ENCODE measurements at regions not wholly inside any gene's neighbourhood (a gene's known extent, or its start where the extent isn't known, plus 50 kb on each side); places are given as distances from the start of the nearest gene placed in this dataset.
"Not testable (repeated sequence)": the region's sequence is repeated elsewhere in the genome, so short reads cannot be mapped to it uniquely, and the experiment has no call there.

- DNase-seq (ENCODE audit: low spot score): no peak
- no peaks in the 10 kb centered on the region for H3K36me3 Mint-ChIP-seq (ENCODE audit: low read depth)
These were observed 1447.8 kb upstream of the PRMT6 start for GRCh38 chr1:105608713-105609112.

DNA sequence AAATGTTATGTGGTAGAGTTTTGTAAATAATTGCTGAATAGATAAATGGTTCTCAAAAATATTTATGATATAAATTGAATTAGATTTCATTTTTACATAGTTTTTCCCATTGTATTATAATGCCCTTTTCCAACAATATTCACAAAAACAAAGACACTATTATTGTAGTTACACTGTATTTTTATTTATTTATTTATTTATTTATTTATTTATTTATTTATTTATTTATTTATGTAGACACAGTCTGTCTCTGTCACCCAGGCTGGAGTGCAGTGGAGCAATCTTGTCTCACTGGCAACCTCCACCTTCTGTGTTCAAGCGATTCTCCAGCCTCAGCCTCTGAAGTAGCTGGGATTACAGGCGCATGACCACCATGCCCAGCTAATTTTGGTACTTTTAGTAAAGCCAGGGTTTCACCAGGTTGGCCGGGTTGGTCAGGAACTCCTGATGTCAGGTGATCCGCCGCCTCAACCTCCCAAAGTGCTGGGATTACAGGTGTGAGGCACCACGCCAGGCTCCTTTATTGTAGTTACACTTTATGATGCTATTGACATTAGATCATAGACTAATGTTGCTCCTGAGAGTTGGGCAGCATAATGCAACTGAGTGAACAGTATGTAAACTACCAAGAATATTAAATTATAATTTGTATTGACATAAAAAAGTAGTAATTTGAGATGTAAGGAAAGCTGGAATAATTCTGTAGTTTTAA lies 1430.0 kb upstream of the PRMT6 start:
- peaks cover 23% of the 10 kb centered on the region for H3K9me3 Mint-ChIP-seq
- no peak overlapping the region for H3K4me3 Mint-ChIP-seq
- no peaks in the 10 kb centered on the region for H3K36me3 Mint-ChIP-seq (ENCODE audit: low read depth)

More at GRCh38 chr1:105608713-105609112, 1447.8 kb upstream of the PRMT6 start:
- Mint-ChIP-seq H3K4me1 (ENCODE audit: low read depth) (no peaks in the 10 kb centered on the region), H3K27me3 (ENCODE audit: low read depth) (no peaks in the 10 kb centered on the region), H3K4me3 (no peak overlapping the region), H3K27ac (no peak overlapping the region), H3K9me3 (peaks cover 28% of the 10 kb centered on the region)

DNA sequence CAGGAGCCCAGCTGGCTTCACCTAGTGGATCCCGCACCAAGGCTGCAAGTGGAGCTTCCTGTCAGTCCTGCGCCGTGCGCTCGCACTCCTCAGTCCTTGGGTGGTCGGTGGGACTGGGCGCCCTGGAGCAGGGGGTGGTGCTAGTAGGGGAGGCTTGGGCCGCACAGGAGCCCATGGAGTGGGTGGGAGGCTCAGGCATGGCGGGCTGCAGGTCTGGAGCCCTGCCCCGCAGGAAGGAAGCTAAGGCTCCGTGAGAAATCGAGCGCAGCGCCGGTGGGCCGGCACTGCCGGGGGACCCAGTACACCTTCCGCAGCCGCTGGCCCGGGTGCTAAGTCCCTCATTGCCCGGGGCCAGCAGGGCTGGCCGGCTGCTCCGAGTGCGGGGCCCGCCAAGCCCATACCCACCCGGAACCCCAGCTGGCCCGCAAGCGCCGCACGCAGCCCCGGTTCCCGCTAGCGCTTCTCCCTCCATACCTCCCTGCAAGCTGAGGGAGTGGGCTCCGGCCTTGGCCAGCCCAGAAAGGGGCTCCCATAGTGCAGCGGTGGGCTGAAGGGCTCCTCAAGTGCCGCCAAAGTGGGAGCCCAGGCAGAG lies 1425.2 kb upstream of the PRMT6 start:
- H3K27me3 Mint-ChIP-seq (ENCODE audit: low read depth); H3K4me3 Mint-ChIP-seq; DNase-seq (ENCODE audit: low spot score); H3K4me1 Mint-ChIP-seq (ENCODE audit: low read depth); H3K27ac Mint-ChIP-seq; H3K36me3 Mint-ChIP-seq (ENCODE audit: low read depth): not testable (repeated sequence)
- peaks cover 21% of the 10 kb centered on the region for H3K9me3 Mint-ChIP-seq

More for the DNA sequence above, 1430.0 kb upstream of the PRMT6 start:
- no peak overlapping the region for H3K27ac Mint-ChIP-seq
- H3K4me1 Mint-ChIP-seq (ENCODE audit: low read depth): no peaks in the 10 kb centered on the region
- no peak for DNase-seq (ENCODE audit: low spot score)
- H3K27me3 Mint-ChIP-seq (ENCODE audit: low read depth): no peaks in the 10 kb centered on the region

- no peaks in the 10 kb centered on the region for H3K36me3 Mint-ChIP-seq (ENCODE audit: low read depth)
- no peaks in the 10 kb centered on the region for H3K27me3 Mint-ChIP-seq (ENCODE audit: low read depth)
- H3K27ac Mint-ChIP-seq: no peak overlapping the region
- H3K9me3 Mint-ChIP-seq: peaks cover 18% of the 10 kb centered on the region
- no peak overlapping the region for H3K4me3 Mint-ChIP-seq
- DNase-seq (ENCODE audit: low spot score): no peak
- no peaks in the 10 kb centered on the region for H3K4me1 Mint-ChIP-seq (ENCODE audit: low read depth)
These were observed 1423.9 kb upstream of the PRMT6 start for GRCh38 chr1:105632342-105633196.

DNA sequence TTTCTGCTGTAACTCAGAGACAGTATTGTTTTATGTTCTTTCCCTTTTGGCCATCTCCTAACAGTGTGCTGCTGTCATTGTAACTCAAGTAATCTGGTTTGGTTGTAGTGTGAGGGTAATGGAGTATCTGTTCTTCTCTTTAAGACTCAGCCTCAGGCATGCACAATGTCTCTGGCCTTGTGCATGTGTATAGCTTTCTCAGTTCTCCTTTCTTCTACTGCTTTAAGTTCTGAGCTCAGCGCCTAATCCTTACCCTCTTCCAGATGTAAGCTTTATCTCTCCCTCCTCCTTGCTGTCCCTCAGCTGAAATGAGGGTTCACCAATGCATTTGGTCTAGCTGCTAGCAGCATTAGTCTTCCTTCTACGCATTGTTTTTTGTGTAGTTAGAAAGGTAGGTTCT lies 1420.4 kb upstream of the PRMT6 start:
- Mint-ChIP-seq H3K4me1 (ENCODE audit: low read depth) (no peaks in the 10 kb centered on the region), H3K27me3 (ENCODE audit: low read depth) (no peaks in the 10 kb centered on the region), H3K27ac (no peak overlapping the region), H3K4me3 (no peak overlapping the region), H3K9me3 (peaks cover 29% of the 10 kb centered on the region), H3K36me3 (ENCODE audit: low read depth) (no peaks in the 10 kb centered on the region)
- DNase-seq (ENCODE audit: low spot score): no peak

GRCh38 chr1:105641407-105641806 lies 1415.1 kb upstream of the PRMT6 start:
- H3K4me1 Mint-ChIP-seq (ENCODE audit: low read depth): no peaks in the 10 kb centered on the region
- H3K27me3 Mint-ChIP-seq (ENCODE audit: low read depth): no peaks in the 10 kb centered on the region
- H3K9me3 Mint-ChIP-seq: peaks cover 42% of the 10 kb centered on the region

GRCh38 chr1:105652109-105652508 lies 1404.4 kb upstream of the PRMT6 start:
- Mint-ChIP-seq H3K4me3 (no peak overlapping the region), H3K36me3 (ENCODE audit: low read depth) (no peaks in the 10 kb centered on the region), H3K27me3 (ENCODE audit: low read depth) (no peaks in the 10 kb centered on the region), H3K27ac (no peak overlapping the region), H3K4me1 (ENCODE audit: low read depth) (no peaks in the 10 kb centered on the region), H3K9me3 (peaks cover 36% of the 10 kb centered on the region)
- no peak for DNase-seq (ENCODE audit: low spot score)

More at GRCh38 chr1:105641407-105641806, 1415.1 kb upstream of the PRMT6 start:
- no peak overlapping the region for H3K4me3 Mint-ChIP-seq
- H3K27ac Mint-ChIP-seq: no peak overlapping the region
- no peak for DNase-seq (ENCODE audit: low spot score)
- no peaks in the 10 kb centered on the region for H3K36me3 Mint-ChIP-seq (ENCODE audit: low read depth)

DNA sequence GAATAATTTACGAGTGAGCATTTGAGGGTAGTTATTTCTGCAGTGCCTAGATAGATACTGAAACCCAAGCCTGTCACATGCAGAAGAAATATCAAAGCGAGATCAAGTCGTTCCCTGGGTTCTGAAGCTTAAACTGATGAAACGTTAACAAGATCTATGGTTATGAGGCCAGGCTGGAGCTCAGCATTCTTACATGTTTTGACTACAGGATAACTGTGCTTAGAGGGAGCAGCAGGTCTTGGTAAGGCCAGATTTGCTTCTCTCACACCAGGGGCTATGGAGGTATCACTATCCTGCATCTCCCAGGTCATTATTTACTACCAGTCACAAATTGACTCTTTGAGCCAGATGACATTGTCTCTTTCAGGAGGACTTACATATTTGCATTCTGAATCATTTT lies 1401.4 kb upstream of the PRMT6 start:
- no peak for DNase-seq (ENCODE audit: low spot score)
- H3K4me3 Mint-ChIP-seq: no peak overlapping the region
- no peaks in the 10 kb centered on the region for H3K36me3 Mint-ChIP-seq (ENCODE audit: low read depth)
- peaks cover 45% of the 10 kb centered on the region for H3K9me3 Mint-ChIP-seq
- H3K4me1 Mint-ChIP-seq (ENCODE audit: low read depth): no peaks in the 10 kb centered on the region
- H3K27ac Mint-ChIP-seq: no peak overlapping the region
- no peaks in the 10 kb centered on the region for H3K27me3 Mint-ChIP-seq (ENCODE audit: low read depth)

DNA sequence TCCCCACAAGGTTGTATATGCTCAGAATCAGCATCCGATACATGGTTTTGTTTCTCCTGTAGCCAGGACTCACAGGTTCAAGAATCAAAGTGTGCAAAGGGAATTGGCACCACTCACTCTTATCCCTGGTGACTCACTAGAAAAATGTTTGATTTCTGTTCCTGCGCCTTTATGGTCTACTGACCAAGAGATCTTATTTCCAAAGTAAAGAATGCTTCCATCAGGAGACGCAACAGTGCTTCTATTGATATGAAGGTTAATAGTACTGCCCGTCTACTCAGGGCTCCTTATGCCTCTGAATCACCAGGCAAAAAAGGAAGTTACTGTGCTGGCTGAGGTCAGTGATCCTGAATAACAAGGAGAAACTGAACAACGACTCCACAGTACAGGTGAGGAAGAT lies 1392.0 kb upstream of the PRMT6 start:
- no peak for DNase-seq (ENCODE audit: low spot score)
- peaks cover 27% of the 10 kb centered on the region for H3K9me3 Mint-ChIP-seq
- H3K36me3 Mint-ChIP-seq (ENCODE audit: low read depth): no peaks in the 10 kb centered on the region
- H3K4me1 Mint-ChIP-seq (ENCODE audit: low read depth): no peaks in the 10 kb centered on the region
- H3K27me3 Mint-ChIP-seq (ENCODE audit: low read depth): no peaks in the 10 kb centered on the region
- no peak overlapping the region for H3K4me3 Mint-ChIP-seq
- H3K27ac Mint-ChIP-seq: no peak overlapping the region

DNA sequence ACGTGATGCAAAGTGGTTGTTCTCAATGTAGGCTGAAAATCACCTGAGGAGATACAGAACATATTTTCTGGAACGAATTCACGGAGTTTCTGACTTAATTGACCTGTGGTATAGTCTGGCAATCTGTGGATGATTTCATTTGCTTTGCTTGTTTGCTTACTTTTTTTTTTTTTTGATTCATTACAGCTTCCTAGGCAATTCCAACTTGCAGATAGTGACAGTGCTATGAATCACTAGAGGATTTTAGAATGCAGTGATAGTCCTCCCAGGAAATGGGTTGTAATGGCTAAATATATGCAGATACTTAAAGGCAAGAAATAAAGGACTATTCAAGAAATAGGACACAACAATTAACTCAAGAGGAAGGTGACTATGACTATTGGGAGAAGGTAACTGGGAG lies 1378.1 kb upstream of the PRMT6 start:
- H3K4me3 Mint-ChIP-seq: no peak overlapping the region
- peaks cover 25% of the 10 kb centered on the region for H3K9me3 Mint-ChIP-seq

GRCh38 chr1:105684714-105685113 lies 1371.8 kb upstream of the PRMT6 start:
- Mint-ChIP-seq H3K27me3 (ENCODE audit: low read depth) (no peaks in the 10 kb centered on the region), H3K4me1 (ENCODE audit: low read depth) (no peaks in the 10 kb centered on the region), H3K36me3 (ENCODE audit: low read depth) (no peaks in the 10 kb centered on the region), H3K4me3 (no peak overlapping the region), H3K27ac (no peak overlapping the region), H3K9me3 (peaks cover 21% of the 10 kb centered on the region)
- DNase-seq (ENCODE audit: low spot score): no peak

More for the DNA sequence above, 1378.1 kb upstream of the PRMT6 start:
- Mint-ChIP-seq H3K27ac (no peak overlapping the region), H3K4me1 (ENCODE audit: low read depth) (no peaks in the 10 kb centered on the region), H3K27me3 (ENCODE audit: low read depth) (no peaks in the 10 kb centered on the region), H3K36me3 (ENCODE audit: low read depth) (no peaks in the 10 kb centered on the region)
- DNase-seq (ENCODE audit: low spot score): no peak

DNA sequence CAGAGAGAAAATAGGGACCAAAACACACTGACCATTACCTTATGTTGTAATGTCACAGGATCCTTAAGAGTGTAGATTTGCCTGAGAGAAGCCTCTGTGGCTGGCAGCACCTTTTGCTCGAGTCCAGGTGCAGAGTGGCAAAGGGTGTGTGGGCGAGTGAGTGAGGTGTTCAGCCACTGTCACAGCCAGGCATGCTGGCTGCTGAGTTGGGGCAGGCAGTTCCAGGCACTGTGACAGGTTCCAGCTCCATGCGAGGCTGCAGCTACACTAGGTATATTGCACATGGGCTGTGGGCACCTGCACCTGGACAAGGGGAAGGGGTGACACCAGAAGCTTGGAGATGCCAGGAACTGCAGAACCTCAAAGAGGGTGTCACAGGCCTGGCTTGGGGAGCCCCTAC lies 1370.4 kb upstream of the PRMT6 start:
- no peaks in the 10 kb centered on the region for H3K27me3 Mint-ChIP-seq (ENCODE audit: low read depth)
- H3K4me1 Mint-ChIP-seq (ENCODE audit: low read depth): no peaks in the 10 kb centered on the region
- no peak overlapping the region for H3K27ac Mint-ChIP-seq
- DNase-seq (ENCODE audit: low spot score): no peak
- H3K9me3 Mint-ChIP-seq: peaks cover 16% of the 10 kb centered on the region
- H3K4me3 Mint-ChIP-seq: no peak overlapping the region
- H3K36me3 Mint-ChIP-seq (ENCODE audit: low read depth): no peaks in the 10 kb centered on the region

GRCh38 chr1:105686874-105687690 lies 1369.4 kb upstream of the PRMT6 start:
- H3K36me3 Mint-ChIP-seq (ENCODE audit: low read depth): no peaks in the 10 kb centered on the region
- H3K4me1 Mint-ChIP-seq (ENCODE audit: low read depth): no peaks in the 10 kb centered on the region
- H3K4me3 Mint-ChIP-seq: no peak overlapping the region
- H3K9me3 Mint-ChIP-seq: peaks cover 16% of the 10 kb centered on the region
- no peak overlapping the region for H3K27ac Mint-ChIP-seq
- DNase-seq (ENCODE audit: low spot score): no peak
- no peaks in the 10 kb centered on the region for H3K27me3 Mint-ChIP-seq (ENCODE audit: low read depth)

Data from T-helper 2 cell treated with Interferon-gamma antibody and Interleukin-4, amounts not matched to agents 5 μg/mL and 100 μg/mL, for 36 hours (primary cell).